Endothelial cell (in vitro differentiated cells): ENCODE measurements at regions not wholly inside any gene's neighbourhood (a gene's known extent, or its start where the extent isn't known, plus 50 kb on each side); places are given as distances from the start of the nearest gene placed in this dataset.

Source experiments
- DNase-seq: peaks from one replicate; pipeline ENCODE4 v3.0.0; 2021; ENCODE audit warnings: low spot score
- H3K27ac Mint-ChIP-seq: one replicate; pipeline ENCODE4 v1.8.0; 2021; ENCODE audit warnings: mixed read lengths, inconsistent platforms; ENCODE audit not compliant: unreplicated experiment
- H3K27me3 Mint-ChIP-seq: one replicate; pipeline ENCODE4 v1.8.0; 2021; ENCODE audit warnings: mild to moderate bottlenecking, moderate library complexity, mixed read lengths, inconsistent platforms; ENCODE audit not compliant: unreplicated experiment
- H3K36me3 Mint-ChIP-seq: one replicate; pipeline ENCODE4 v1.8.0; 2021; ENCODE audit warnings: mild to moderate bottlenecking, low read depth, mixed read lengths, inconsistent platforms; ENCODE audit not compliant: unreplicated experiment
- H3K4me1 Mint-ChIP-seq: one replicate; pipeline ENCODE4 v1.8.0; 2021; ENCODE audit warnings: mild to moderate bottlenecking, mixed read lengths, inconsistent platforms; ENCODE audit not compliant: unreplicated experiment
- H3K4me3 Mint-ChIP-seq: one replicate; pipeline ENCODE4 v1.8.0; 2021; ENCODE audit warnings: mild to moderate bottlenecking, mixed read lengths, inconsistent platforms; ENCODE audit not compliant: unreplicated experiment
- H3K9me3 Mint-ChIP-seq: one replicate; pipeline ENCODE4 v1.8.0; 2021; ENCODE audit warnings: mixed read lengths, inconsistent platforms; ENCODE audit not compliant: unreplicated experiment
- TF ChIP-seq, protein P1 (sequence below): fragments of 200-600 bp; sonication (generic); IDR thresholded peaks from one replicate; pipeline ENCODE4 v1.5.0; 2021; ENCODE audit warnings: antibody characterized with exemption; ENCODE audit not compliant: unreplicated experiment

DNA sequence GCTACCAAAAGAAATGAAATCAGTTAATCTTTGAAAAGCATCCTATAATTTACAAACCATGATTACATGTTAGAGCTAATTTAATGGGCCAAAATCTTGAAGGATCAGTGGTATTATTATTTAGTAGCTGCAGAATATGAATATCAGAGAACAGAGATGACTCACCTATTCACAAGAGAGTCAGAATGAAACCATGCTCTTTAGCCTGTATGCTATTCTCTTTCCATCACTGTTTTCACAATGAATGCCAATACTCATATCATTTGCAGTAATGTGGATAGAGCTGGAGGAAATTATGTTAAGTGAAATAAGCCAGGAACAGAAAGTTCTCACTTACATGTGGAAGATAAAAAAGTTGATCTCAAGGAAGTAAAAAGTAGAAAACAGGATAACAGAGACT is 414.1 kb downstream of the CENPC start:
- H3K27me3 Mint-ChIP-seq, result peaks cover 6% of the 10 kb centered on the region
- peak overlapping the region; percentile 86 for H3K27ac Mint-ChIP-seq
- no peak overlapping the region for H3K4me3 Mint-ChIP-seq
- TF ChIP-seq, protein P1, sequence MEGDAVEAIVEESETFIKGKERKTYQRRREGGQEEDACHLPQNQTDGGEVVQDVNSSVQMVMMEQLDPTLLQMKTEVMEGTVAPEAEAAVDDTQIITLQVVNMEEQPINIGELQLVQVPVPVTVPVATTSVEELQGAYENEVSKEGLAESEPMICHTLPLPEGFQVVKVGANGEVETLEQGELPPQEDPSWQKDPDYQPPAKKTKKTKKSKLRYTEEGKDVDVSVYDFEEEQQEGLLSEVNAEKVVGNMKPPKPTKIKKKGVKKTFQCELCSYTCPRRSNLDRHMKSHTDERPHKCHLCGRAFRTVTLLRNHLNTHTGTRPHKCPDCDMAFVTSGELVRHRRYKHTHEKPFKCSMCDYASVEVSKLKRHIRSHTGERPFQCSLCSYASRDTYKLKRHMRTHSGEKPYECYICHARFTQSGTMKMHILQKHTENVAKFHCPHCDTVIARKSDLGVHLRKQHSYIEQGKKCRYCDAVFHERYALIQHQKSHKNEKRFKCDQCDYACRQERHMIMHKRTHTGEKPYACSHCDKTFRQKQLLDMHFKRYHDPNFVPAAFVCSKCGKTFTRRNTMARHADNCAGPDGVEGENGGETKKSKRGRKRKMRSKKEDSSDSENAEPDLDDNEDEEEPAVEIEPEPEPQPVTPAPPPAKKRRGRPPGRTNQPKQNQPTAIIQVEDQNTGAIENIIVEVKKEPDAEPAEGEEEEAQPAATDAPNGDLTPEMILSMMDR, result no peak
- H3K4me1 Mint-ChIP-seq, result peaks cover 25% of the 10 kb centered on the region
- no peak for DNase-seq
- no peaks in the 10 kb centered on the region for H3K36me3 Mint-ChIP-seq
- H3K9me3 Mint-ChIP-seq, result no peaks in the 10 kb centered on the region

DNA sequence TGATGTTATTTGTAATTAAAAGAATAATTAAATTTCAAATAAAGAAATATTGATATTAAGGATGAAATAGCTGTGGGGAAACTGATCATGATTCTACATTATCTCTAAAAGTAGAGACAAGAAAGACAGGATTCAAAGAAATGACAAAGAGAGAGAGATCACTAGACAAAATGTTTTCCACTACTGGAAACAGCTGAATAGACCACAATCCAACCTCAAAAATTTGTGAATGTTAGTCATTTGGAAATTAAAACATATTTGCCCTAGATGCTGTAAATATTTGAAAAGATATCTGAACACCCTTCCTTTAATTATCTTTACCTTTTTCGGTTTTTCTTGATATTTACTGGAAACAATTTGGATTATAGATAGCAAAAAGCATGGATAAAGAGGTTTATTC is 414.9 kb downstream of the CENPC start:
- no peak for DNase-seq
- Mint-ChIP-seq H3K27ac (peak overlapping the region; percentile 19), H3K27me3 (peaks cover 6% of the 10 kb centered on the region), H3K4me1 (peaks cover 23% of the 10 kb centered on the region), H3K4me3 (peak overlapping the region; percentile 7), H3K9me3 (no peaks in the 10 kb centered on the region), H3K36me3 (no peaks in the 10 kb centered on the region)
- TF ChIP-seq, protein P1, result no peak

DNA sequence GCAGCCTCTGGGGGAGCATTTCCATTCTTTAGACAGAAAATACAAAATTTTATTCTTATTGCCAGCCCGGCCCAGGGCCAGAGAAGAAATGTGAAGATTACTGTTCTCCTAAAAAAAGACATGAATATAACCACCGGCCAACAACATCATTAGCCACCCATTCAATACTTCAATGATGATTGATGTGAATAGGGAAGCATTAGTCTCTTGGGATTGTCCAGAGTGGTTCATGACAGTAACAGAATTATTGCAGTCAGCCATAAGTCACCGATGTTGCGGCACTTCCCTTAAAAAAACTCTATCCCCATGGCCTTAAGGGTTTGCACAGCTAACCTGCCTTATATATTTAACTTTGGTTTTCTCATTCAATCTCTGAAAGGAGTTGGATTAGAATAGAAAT is 418.7 kb downstream of the CENPC start:
- no peak for DNase-seq
- H3K4me1 Mint-ChIP-seq, result peaks cover 11% of the 10 kb centered on the region
- no peak overlapping the region for H3K27ac Mint-ChIP-seq
- H3K9me3 Mint-ChIP-seq, result no peaks in the 10 kb centered on the region
- H3K36me3 Mint-ChIP-seq, result no peaks in the 10 kb centered on the region
- no peak overlapping the region for H3K4me3 Mint-ChIP-seq
- TF ChIP-seq, protein P1, result no peak
- H3K27me3 Mint-ChIP-seq, result peaks cover 1% of the 10 kb centered on the region

DNA sequence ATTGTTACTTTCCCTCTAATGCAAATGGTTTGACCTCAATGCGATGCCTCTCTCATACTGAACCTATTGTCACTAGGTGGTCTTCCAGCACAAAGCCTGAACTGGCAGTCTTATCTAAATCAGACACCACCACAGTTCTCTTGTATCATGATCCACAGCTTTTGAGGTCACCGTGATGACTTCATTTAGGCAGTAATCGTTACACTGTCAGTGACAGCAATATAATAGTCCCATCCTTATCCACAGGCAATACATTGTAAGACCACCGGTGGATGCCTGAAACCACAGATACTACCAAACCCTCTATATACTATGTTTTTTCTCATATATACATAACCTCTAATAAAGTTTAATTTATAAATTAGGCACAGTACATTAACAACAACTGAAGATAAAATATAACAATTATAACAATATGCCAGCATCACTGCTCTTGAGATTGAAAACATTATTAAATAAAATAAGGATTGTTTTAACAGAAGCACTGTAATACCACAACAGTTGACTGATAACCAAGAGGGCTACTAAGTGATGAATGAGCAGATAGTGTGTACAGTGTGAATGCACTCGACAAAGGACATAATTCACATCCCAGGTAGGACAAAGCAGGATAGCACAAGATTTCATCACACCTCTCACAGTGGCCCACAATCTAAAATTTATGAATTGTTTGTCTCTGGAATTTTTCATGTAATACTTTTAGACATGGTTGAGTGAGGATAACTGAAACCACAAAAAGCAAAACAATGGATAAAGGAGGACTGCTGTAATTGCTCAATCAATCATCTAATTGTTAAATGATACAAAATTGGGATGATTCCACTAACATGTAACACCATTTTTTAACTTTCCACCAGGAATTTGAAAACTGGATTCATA is 419.4 kb downstream of the CENPC start:
- DNase-seq, result no peak
- TF ChIP-seq, protein P1, result no peak
- Mint-ChIP-seq H3K27me3 (peaks cover 1% of the 10 kb centered on the region), H3K4me3 (no peak overlapping the region), H3K27ac (no peak overlapping the region), H3K9me3 (no peaks in the 10 kb centered on the region), H3K4me1 (peaks cover 6% of the 10 kb centered on the region), H3K36me3 (no peaks in the 10 kb centered on the region)

DNA sequence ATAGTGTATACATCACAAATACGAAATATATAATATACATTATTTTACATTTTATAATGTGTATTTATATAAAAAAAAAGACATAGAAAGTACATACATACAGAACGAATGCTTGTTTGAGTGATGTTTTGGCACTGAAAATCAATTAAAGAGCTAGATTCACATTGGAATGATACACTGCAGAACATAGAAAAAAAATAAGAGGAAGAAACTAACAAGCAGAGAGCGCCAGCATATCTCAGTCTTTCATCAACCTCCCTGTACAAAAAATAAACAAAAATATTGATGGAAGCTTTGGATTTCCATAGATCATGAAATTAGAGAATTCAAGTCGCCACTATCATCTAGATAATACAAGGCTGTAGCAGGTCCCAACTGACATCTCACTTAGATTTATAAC is 420.6 kb downstream of the CENPC start:
- Mint-ChIP-seq H3K9me3 (no peaks in the 10 kb centered on the region), H3K27ac (no peak overlapping the region), H3K27me3 (peaks cover 1% of the 10 kb centered on the region), H3K4me3 (no peak overlapping the region), H3K36me3 (no peaks in the 10 kb centered on the region), H3K4me1 (peaks cover 6% of the 10 kb centered on the region)
- TF ChIP-seq, protein P1, result no peak
- no peak for DNase-seq
